Activated CD4-positive, alpha-beta memory T cell treated with anti-CD3 and anti-CD28 coated beads, Interleukin-2, amount 10 ng/mL, durations not matched to agents 7 days and 5 days (primary cell): ENCODE measurements at regions not wholly inside any gene's neighbourhood (a gene's known extent, or its start where the extent isn't known, plus 50 kb on each side); places are given as distances from the start of the nearest gene placed in this dataset.

Source experiments
- CTCF ChIA-PET: fragments of 350-600 bp; sonication (Branson Sonifier 250); formaldehyde crosslinking; loops from one replicate; lab custom pipeline; 2021; ENCODE audit warnings: antibody characterized with exemption, inconsistent platforms; lab: Charles Lee
- POLR2A ChIA-PET: fragments of 350-600 bp; sonication (Branson Sonifier 250); formaldehyde crosslinking; loops from one replicate; lab custom pipeline; 2021; ENCODE audit warnings: antibody characterized with exemption; lab: Charles Lee
- DNase-seq: peaks from one replicate; pipeline ENCODE4 v3.0.0-alpha.2; 2020
- H3K27ac Mint-ChIP-seq: one replicate; pipeline ENCODE4 v1.8.0; 2021; ENCODE audit warnings: mild to moderate bottlenecking, mixed read lengths
- H3K27me3 Mint-ChIP-seq: one replicate; pipeline ENCODE4 v1.8.0; 2021; ENCODE audit warnings: mixed read lengths
- H3K36me3 Mint-ChIP-seq: one replicate; pipeline ENCODE4 v1.8.0; 2021; ENCODE audit warnings: low read depth, mixed read lengths
- H3K4me1 Mint-ChIP-seq: one replicate; pipeline ENCODE4 v1.8.0; 2021; ENCODE audit warnings: mixed read lengths
- H3K4me3 Mint-ChIP-seq: one replicate; pipeline ENCODE4 v1.8.0; 2021; ENCODE audit warnings: mild to moderate bottlenecking, mixed read lengths
- H3K9me3 Mint-ChIP-seq: one replicate; pipeline ENCODE4 v1.8.0; 2021; ENCODE audit warnings: mixed read lengths

- Mint-ChIP-seq H3K27ac (no peak overlapping the region), H3K27me3 (no peaks in the 10 kb centered on the region), H3K4me3 (no peak overlapping the region), H3K4me1 (no peaks in the 10 kb centered on the region), H3K9me3 (no peaks in the 10 kb centered on the region), H3K36me3 (no peaks in the 10 kb centered on the region)
- no peak for DNase-seq
- ChIA-PET CTCF (no interaction called here), POLR2A (no interaction called here)
These were observed 326.3 kb downstream of the C4orf33 start for GRCh38 chr4:129422277-129422676.

GRCh38 chr4:129428454-129428853, 332.5 kb downstream of the C4orf33 start:
- Mint-ChIP-seq H3K4me3 (no peak overlapping the region), H3K9me3 (no peaks in the 10 kb centered on the region), H3K27me3 (no peaks in the 10 kb centered on the region), H3K36me3 (no peaks in the 10 kb centered on the region), H3K4me1 (no peaks in the 10 kb centered on the region), H3K27ac (no peak overlapping the region)
- ChIA-PET POLR2A (no interaction called here), CTCF (interaction anchor here (0.6 kb wide), 1 partner anchor 865 kb away, joined by 3 read pairs; no protein-coding TSS in a partner anchor)
- no peak for DNase-seq

- Mint-ChIP-seq H3K36me3 (no peaks in the 10 kb centered on the region), H3K4me1 (no peaks in the 10 kb centered on the region), H3K4me3 (no peak overlapping the region), H3K27me3 (no peaks in the 10 kb centered on the region), H3K9me3 (no peaks in the 10 kb centered on the region), H3K27ac (no peak overlapping the region)
- POLR2A ChIA-PET: no interaction called here
- DNase-seq: no peak
- CTCF ChIA-PET: no interaction called here
These were observed 333.8 kb downstream of the C4orf33 start for GRCh38 chr4:129429581-129430320.

- no peak overlapping the region for H3K27ac Mint-ChIP-seq
These were observed 341.4 kb downstream of the C4orf33 start for GRCh38 chr4:129437347-129437746.

GRCh38 chr4:129438456-129438981, 342.6 kb downstream of the C4orf33 start:
- H3K36me3 Mint-ChIP-seq: no peaks in the 10 kb centered on the region

More at GRCh38 chr4:129437347-129437746, 341.4 kb downstream of the C4orf33 start:
- H3K27me3 Mint-ChIP-seq: no peaks in the 10 kb centered on the region
- POLR2A ChIA-PET: no interaction called here
- no peak overlapping the region for H3K4me3 Mint-ChIP-seq
- no peaks in the 10 kb centered on the region for H3K36me3 Mint-ChIP-seq
- no peak for DNase-seq
- no peaks in the 10 kb centered on the region for H3K9me3 Mint-ChIP-seq
- H3K4me1 Mint-ChIP-seq: no peaks in the 10 kb centered on the region
- CTCF ChIA-PET: no interaction called here

GRCh38 chr4:129446074-129446473, 350.1 kb downstream of the C4orf33 start:
- POLR2A ChIA-PET: no interaction called here
- Mint-ChIP-seq H3K4me3 (no peak overlapping the region), H3K4me1 (no peaks in the 10 kb centered on the region), H3K27ac (no peak overlapping the region), H3K9me3 (no peaks in the 10 kb centered on the region), H3K27me3 (no peaks in the 10 kb centered on the region), H3K36me3 (no peaks in the 10 kb centered on the region)
- DNase-seq: no peak
- CTCF ChIA-PET: no interaction called here

More at GRCh38 chr4:129438456-129438981, 342.6 kb downstream of the C4orf33 start:
- Mint-ChIP-seq H3K27me3 (no peaks in the 10 kb centered on the region), H3K4me3 (no peak overlapping the region), H3K9me3 (no peaks in the 10 kb centered on the region), H3K27ac (no peak overlapping the region), H3K4me1 (no peaks in the 10 kb centered on the region)
- POLR2A ChIA-PET: no interaction called here
- CTCF ChIA-PET: no interaction called here
- DNase-seq: no peak

- ChIA-PET POLR2A (no interaction called here), CTCF (no interaction called here)
- no peak for DNase-seq
- Mint-ChIP-seq H3K36me3 (no peaks in the 10 kb centered on the region), H3K27ac (no peak overlapping the region), H3K4me3 (no peak overlapping the region), H3K27me3 (no peaks in the 10 kb centered on the region), H3K9me3 (no peaks in the 10 kb centered on the region), H3K4me1 (no peaks in the 10 kb centered on the region)
These were observed 357.7 kb downstream of the C4orf33 start for GRCh38 chr4:129453524-129454200.

- Mint-ChIP-seq H3K27me3 (no peaks in the 10 kb centered on the region), H3K27ac (no peak overlapping the region), H3K9me3 (no peaks in the 10 kb centered on the region), H3K36me3 (no peaks in the 10 kb centered on the region), H3K4me1 (no peaks in the 10 kb centered on the region), H3K4me3 (no peak overlapping the region)
- no peak for DNase-seq
- ChIA-PET CTCF (no interaction called here), POLR2A (no interaction called here)
These were observed 359.5 kb downstream of the C4orf33 start for GRCh38 chr4:129455482-129455881.

- no peak for DNase-seq
- CTCF ChIA-PET: no interaction called here
- no peaks in the 10 kb centered on the region for H3K4me1 Mint-ChIP-seq
These were observed 372.7 kb downstream of the C4orf33 start for GRCh38 chr4:129468624-129469023.

GRCh38 chr4:129474698-129475097, 378.7 kb downstream of the C4orf33 start:
- H3K27me3 Mint-ChIP-seq: no peaks in the 10 kb centered on the region
- H3K4me1 Mint-ChIP-seq: no peaks in the 10 kb centered on the region
- no peaks in the 10 kb centered on the region for H3K36me3 Mint-ChIP-seq
- H3K9me3 Mint-ChIP-seq: peaks cover 6% of the 10 kb centered on the region
- ChIA-PET POLR2A (no interaction called here), CTCF (no interaction called here)
- H3K4me3 Mint-ChIP-seq: no peak overlapping the region
- H3K27ac Mint-ChIP-seq: no peak overlapping the region
- DNase-seq: no peak

More at GRCh38 chr4:129468624-129469023, 372.7 kb downstream of the C4orf33 start:
- no peak overlapping the region for H3K27ac Mint-ChIP-seq
- H3K4me3 Mint-ChIP-seq: no peak overlapping the region
- POLR2A ChIA-PET: no interaction called here
- H3K27me3 Mint-ChIP-seq: no peaks in the 10 kb centered on the region
- H3K9me3 Mint-ChIP-seq: peaks cover 2% of the 10 kb centered on the region
- no peaks in the 10 kb centered on the region for H3K36me3 Mint-ChIP-seq

- no peak overlapping the region for H3K4me3 Mint-ChIP-seq
- H3K36me3 Mint-ChIP-seq: no peaks in the 10 kb centered on the region
- H3K4me1 Mint-ChIP-seq: no peaks in the 10 kb centered on the region
- CTCF ChIA-PET: no interaction called here
- no peak for DNase-seq
- no peaks in the 10 kb centered on the region for H3K9me3 Mint-ChIP-seq
- POLR2A ChIA-PET: no interaction called here
- no peaks in the 10 kb centered on the region for H3K27me3 Mint-ChIP-seq
- H3K27ac Mint-ChIP-seq: no peak overlapping the region
These were observed 385.2 kb downstream of the C4orf33 start for GRCh38 chr4:129481107-129481506.

GRCh38 chr4:129488427-129488826, 392.5 kb downstream of the C4orf33 start:
- Mint-ChIP-seq H3K27ac (no peak overlapping the region), H3K4me3 (no peak overlapping the region), H3K4me1 (no peaks in the 10 kb centered on the region), H3K27me3 (no peaks in the 10 kb centered on the region), H3K36me3 (no peaks in the 10 kb centered on the region), H3K9me3 (no peaks in the 10 kb centered on the region)
- ChIA-PET CTCF (no interaction called here), POLR2A (no interaction called here)
- DNase-seq: no peak

- Mint-ChIP-seq H3K9me3 (no peaks in the 10 kb centered on the region), H3K27ac (no peak overlapping the region), H3K27me3 (no peaks in the 10 kb centered on the region), H3K4me3 (no peak overlapping the region), H3K4me1 (no peaks in the 10 kb centered on the region), H3K36me3 (no peaks in the 10 kb centered on the region)
- POLR2A ChIA-PET: no interaction called here
- DNase-seq: no peak
- CTCF ChIA-PET: no interaction called here
These were observed 394.6 kb downstream of the C4orf33 start for GRCh38 chr4:129490516-129490915.
